HG03135 (cell line): ENCODE measurements at regions not wholly inside any gene's neighbourhood (a gene's known extent, or its start where the extent isn't known, plus 50 kb on each side); places are given as distances from the start of the nearest gene placed in this dataset.

Source experiments
- ATAC-seq: cut with Tn5 transposase; IDR thresholded peaks from one replicate; pipeline ENCODE4 v1.9.1; 2021; ENCODE audit warnings: mild to moderate bottlenecking, moderate library complexity; ENCODE audit not compliant: unreplicated experiment

DNA sequence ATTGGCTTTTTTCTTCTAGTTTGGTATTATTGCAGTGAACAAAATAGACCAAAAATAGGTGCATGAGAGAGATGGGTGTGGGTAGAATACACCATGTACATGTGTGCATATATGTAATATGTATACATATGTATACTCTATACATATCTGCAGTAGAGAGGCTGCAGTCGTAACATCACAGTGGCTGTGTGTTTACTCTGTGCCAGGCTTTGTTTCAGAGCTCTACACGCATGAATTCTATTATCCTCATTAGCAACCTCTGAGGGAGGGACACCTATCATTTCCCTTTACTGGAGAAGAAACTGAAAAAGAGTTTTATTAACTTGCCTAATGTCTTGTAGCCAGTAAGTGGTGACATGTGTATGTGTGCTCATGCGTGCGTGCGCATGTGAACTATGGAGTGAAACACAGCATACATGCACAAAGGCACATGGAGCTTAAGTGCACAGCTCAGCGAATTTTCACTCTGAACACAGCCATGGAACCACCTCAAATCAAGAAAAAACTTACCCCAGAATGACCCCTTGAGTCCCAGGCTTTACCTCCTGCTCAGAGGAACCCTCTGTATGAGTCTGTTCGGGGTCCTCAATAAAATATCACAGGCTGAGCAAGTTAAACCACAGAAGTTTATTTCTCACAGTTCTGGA, 452.5 kb downstream of the CDH26 start:
- ATAC-seq = no peak

DNA sequence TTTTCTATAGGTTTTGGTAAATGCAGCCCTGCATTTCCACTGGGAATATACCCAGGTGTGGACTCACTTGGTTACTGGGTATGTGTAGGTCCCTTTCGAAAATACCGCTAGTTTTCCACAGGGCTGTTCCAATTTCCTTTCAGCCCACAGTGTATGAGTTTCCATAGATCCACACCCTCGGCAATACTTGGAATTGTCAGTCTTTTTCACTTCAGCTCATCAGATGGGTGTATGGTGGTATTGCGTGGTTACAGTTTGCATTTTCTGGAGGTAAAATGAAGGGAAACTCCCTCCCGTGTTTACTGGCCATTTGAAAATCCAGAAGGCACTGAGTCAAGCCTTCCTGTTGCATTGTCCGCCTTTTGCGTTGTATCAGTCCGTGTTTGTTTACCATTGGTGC, 453.6 kb downstream of the CDH26 start:
- no peak for ATAC-seq

DNA sequence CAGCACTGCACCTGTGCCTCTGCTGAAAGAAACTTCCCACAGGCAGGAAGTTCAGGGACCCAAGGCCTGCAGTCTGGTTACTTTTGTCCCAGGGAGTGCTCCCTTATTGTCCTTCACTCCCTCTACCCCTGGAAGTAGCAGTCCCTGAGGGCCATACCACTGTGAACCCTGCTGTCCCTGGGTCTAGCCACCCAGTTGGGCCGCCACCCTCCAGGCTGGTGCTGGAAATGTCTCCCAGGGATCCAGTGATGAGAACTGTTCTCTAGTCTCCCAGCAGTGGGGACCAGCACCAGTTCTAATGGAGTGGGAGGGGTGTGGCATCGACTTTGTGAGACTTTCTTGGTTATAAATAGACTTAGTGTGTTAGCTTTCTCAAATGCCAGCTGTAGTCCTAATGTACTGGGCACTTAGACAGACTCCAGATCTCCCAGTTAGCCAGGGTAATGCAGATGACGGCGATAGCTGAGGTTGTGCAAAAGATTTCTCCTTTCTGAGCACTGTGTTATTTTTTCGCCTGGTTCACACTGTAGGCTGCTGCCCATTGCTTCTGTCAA, 462.5 kb downstream of the CDH26 start:
- ATAC-seq = no peak

- no peak for ATAC-seq
Observed at GRCh38 chr20:60422848-60423247, 464.6 kb downstream of the CDH26 start.

DNA sequence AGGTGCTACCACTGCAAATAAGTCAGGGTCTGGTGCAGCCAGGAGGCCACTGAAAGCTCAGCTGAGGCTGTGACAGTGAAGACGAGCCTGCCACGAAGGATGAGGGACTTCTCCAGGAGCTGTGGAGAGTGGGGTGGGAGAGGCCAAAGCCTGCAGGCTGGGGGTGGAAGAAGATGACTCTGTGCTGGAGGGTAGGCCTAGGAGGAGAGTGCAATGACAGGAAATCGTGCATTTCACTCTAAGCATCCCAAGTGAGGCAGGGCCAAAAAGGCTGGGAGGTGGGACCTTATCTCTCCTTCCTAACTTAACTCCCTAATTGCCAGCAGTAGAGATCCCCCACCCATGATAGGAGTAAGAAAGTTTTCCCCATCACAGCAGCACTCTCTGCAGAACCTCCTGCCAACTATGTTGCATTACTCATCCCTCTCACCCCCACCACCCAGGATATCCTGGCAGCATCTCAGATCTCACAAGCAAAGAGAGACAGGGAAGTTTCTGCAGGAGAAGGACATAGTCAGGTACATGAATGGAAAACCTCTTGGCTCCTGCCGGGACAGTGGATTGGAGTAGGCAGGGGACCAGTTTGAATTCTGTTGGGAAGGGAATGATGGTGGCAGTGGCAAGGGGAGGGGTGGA, 466.2 kb downstream of the CDH26 start:
- ATAC-seq = no peak

DNA sequence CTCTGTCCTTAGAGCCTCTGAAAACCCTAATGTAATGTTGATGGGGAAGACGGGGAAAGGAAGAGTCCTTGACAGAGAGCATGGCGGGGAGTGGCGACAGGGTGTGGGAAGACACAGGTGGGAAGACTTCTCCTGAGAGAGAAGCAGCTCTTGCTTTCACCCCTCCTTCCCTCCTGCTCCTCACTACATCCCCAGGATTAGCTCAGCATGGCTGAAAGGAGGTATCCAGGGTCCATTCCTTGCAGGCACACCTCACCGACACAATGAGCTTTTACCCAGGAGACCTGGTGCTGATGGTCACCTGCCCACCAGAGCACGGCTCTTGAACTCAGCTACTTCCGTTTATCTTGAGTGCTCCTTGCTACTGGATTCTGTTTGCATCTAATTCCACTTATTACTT, 469.3 kb downstream of the CDH26 start:
- ATAC-seq = no peak

GRCh38 chr20:60428651-60429050, 470.4 kb downstream of the CDH26 start:
- ATAC-seq = no peak

DNA sequence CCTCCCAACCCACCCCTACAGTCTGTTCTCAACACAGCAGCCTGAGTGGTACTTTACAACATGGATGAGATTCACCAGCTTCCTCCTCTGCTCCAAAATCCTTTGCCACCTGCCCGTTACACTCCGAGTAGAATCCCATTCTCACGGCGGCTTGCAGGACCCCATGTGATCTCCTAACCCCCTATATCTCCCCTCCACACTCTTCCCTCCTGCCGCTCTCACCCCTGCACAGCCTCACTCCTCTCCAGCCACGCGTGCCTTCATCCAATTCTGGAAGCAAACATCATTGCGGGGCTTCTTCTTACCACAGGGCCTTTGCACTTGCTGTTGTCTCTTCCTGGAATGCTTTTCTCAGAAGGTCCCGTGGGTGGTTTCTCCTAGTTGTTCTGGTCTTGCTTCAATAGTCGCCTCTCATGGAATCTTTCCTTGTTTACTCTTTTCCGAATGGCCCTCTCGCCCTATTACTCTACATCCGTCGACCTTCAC, 472.3 kb downstream of the CDH26 start:
- ATAC-seq = no peak

DNA sequence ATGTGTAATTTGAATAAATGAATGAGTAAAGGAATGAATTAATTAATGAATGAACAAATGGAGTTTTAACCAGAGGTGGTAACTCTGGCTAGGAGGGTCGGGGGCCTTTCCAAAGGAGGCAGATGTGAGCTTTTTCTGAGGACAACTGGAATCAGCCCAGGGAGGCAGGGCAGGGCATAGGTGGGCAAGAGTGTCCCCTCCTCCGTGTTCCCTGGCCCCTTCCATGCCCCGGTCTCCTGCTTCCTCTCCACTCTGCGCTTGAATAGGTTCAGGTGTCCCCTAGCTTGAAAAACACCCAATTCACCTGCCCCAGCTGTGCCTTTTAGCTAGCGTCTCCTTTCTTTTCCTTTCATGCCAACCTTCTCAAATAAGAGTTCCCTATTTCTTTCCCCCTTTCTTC, 473.1 kb downstream of the CDH26 start:
- no peak for ATAC-seq

DNA sequence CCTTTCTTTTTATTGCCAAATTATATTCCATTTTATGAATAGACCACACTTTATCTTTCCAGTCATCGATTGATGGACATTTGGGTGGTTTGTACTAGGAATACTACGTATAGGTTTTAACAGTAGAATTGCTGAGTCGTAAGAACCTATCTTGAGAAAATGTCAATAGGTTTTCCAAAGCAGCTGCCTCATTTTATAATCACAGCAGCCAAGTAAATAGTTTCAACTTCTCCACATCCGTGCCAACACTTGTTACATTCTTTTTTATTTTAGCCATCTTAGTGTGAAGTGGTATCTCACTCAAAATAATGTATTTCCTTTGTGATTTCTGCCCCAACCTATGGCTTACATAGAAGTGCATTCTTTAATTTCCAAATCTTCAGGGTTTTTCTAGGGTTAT, 479.2 kb downstream of the CDH26 start:
- no peak for ATAC-seq

- ATAC-seq = no peak
Observed at GRCh38 chr20:60446267-60447111, 488.3 kb downstream of the CDH26 start.

- no peak for ATAC-seq
Observed at GRCh38 chr20:60447703-60448102, 489.5 kb downstream of the CDH26 start.

DNA sequence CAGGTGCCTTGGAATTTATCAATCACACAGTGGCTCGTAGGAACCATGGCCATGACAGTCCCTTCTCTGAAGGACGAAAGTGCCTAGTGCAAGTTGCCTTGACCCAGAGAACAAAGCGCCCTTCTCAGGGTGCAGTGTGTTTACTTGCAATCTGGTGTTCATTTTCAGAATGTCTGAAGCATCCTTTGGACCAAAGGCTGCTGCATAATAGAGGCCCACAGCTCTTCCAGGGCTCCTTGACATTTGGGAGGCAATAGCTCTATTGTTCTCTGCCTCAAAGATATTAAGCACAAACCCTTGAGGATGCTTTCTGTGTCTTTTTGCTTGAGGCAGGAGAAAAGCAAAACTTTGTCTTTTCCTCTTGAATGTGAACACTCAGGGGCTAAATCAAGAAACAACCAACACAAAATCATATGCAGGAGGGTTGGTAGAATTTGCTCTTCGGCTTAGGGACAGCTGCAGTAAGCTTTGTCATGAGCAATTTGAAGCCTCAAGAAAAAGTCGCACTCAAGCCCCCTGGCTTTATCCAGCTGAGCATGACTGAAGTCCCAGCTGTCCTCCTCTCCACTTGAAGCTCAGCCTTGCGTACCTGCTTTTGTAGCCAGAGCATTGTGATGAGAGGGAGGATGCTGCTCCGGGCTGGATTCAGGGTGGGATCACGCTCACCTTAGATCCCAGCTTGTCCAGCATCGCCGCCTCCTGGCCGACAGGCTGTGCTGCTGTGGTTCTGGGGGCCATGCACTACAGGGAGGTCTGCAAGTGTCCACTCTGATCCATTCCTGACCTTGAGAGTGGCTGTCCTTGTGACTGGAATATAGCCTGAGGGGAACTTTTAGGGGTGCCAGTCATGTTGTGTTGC, 495.4 kb downstream of the CDH26 start:
- ATAC-seq = no peak

DNA sequence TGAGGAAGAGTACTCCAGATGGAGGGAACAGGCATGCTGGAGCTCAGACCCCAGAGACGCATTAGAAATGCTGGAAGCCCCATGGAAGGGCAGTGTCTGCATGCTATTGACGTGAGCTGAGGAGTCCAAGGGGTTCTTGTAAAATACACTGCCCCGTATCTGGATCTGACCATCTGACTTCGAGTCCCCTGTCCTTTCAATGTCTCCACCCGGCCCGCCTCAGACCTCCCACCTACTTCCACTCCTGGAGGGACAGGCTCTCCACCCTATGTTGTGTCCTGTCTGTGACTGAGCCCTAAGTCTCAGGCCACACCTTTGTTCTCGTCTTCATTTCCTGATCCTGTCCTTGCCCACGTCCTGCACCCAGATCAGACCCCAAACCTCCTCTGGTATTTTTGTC, 496.3 kb downstream of the CDH26 start:
- no peak for ATAC-seq

GRCh38 chr20:60455272-60455671, 497.0 kb downstream of the CDH26 start:
- no peak for ATAC-seq

DNA sequence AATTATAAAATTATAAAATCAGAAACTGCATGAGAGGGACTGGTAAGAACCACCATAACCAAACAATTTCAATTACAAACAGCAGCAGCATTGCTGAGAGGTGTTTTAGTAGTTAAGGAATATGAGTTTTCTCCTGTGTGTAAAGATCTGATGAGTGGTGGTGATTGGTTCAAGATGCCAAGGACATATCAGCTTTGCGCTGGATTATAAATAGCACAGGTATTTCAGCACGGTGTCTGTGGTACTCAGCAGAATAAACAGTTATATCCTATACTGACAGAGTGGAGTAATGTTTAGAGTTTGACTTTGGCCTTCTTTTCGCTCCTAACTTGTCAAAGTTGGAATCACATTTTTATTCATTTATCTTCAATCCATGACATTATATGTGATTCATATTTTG, 501.0 kb downstream of the CDH26 start:
- no peak for ATAC-seq

DNA sequence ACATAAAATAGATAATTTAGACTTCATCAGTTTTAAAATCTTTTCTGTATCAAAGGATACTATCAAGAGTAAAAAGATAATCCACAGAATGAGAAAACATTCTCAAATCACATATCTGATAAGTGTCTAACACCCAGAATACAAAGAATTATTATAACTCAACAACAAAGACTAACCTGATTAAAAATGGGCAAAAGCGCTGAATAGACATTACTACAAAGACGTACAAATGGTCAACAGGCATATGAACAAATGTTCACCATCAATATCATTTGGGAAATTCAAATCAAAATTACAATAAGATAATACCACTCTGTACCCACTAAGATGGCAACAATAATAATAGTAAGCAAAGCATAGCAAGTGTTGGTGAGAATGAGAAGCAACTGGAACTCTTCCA, 503.8 kb downstream of the CDH26 start:
- no peak for ATAC-seq

GRCh38 chr20:60463798-60464197, 505.6 kb downstream of the CDH26 start:
- ATAC-seq = no peak

- no peak for ATAC-seq
Observed at GRCh38 chr20:60465439-60465838, 507.2 kb downstream of the CDH26 start.

GRCh38 chr20:60465993-60466686, 507.9 kb downstream of the CDH26 start:
- no peak for ATAC-seq
